ENCODE measurements at regions not wholly inside any gene's neighbourhood (a gene's known extent, or its start where the extent isn't known, plus 50 kb on each side); places are given as distances from the start of the nearest gene placed in this dataset.

GRCh38 chr1:79568411-79568810 lies 561.9 kb upstream of the ADGRL4 start:
- no peak for TF ChIP-seq POLR2AphosphoS5 (IDR thresholded peaks at IDR 0.05; ENCODE audit: borderline replicate concordance, low read depth, low read length)
- no peak for TF ChIP-seq EZH2 (IDR thresholded peaks at IDR 0.05)
- no peak for TF ChIP-seq FOXP2 (optimal IDR thresholded peaks at IDR 0.05; ENCODE audit: control extremely low read depth, extremely low read length, insufficient read depth)

Data from SK-N-MC (cell line).